ENCODE measurements at regions not wholly inside any gene's neighbourhood (a gene's known extent, or its start where the extent isn't known, plus 50 kb on each side); places are given as distances from the start of the nearest gene placed in this dataset.
"Not testable (repeated sequence)": the region's sequence is repeated elsewhere in the genome, so short reads cannot be mapped to it uniquely, and the experiment has no call there.

- DNase-seq (ENCODE audit: low spot score): no peak
- Histone ChIP-seq H3K27ac (ENCODE audit: poor library complexity, severe bottlenecking) (no peak overlapping the region), H3K4me3 (ENCODE audit: severe bottlenecking) (no peak overlapping the region), H3K9me3 (ENCODE audit: severe bottlenecking) (peaks cover 4% of the 10 kb centered on the region), H3K27me3 (ENCODE audit: insufficient read depth, poor library complexity, severe bottlenecking) (no peaks in the 10 kb centered on the region), H3K36me3 (ENCODE audit: low read depth) (no peaks in the 10 kb centered on the region), H3K4me1 (ENCODE audit: insufficient read depth, poor library complexity, severe bottlenecking) (no peaks in the 10 kb centered on the region)
- no peak for ATAC-seq (ENCODE audit: low read depth)
- no peak for TF ChIP-seq CTCF (IDR thresholded peaks at IDR 0.05; ENCODE audit: poor library complexity, severe bottlenecking)
These were observed 224.3 kb upstream of the SETMAR start for GRCh38 chr3:4078903-4079302.

GRCh38 chr3:4079339-4080195, 223.6 kb upstream of the SETMAR start:
- Histone ChIP-seq H3K4me1 (ENCODE audit: insufficient read depth, poor library complexity, severe bottlenecking) (no peaks in the 10 kb centered on the region), H3K4me3 (ENCODE audit: severe bottlenecking) (no peak overlapping the region), H3K27ac (ENCODE audit: poor library complexity, severe bottlenecking) (no peak overlapping the region), H3K9me3 (ENCODE audit: severe bottlenecking) (peaks cover 4% of the 10 kb centered on the region), H3K36me3 (ENCODE audit: low read depth) (no peaks in the 10 kb centered on the region), H3K27me3 (ENCODE audit: insufficient read depth, poor library complexity, severe bottlenecking) (no peaks in the 10 kb centered on the region)
- no peak for TF ChIP-seq CTCF (IDR thresholded peaks at IDR 0.05; ENCODE audit: poor library complexity, severe bottlenecking)
- ATAC-seq (ENCODE audit: low read depth) (no peak), DNase-seq (ENCODE audit: low spot score) (no peak)

- no peak for TF ChIP-seq CTCF (IDR thresholded peaks at IDR 0.05; ENCODE audit: poor library complexity, severe bottlenecking)
- DNase-seq (ENCODE audit: low spot score) (no peak), ATAC-seq (ENCODE audit: low read depth) (no peak)
- Histone ChIP-seq H3K27ac (ENCODE audit: poor library complexity, severe bottlenecking) (no peak overlapping the region), H3K27me3 (ENCODE audit: insufficient read depth, poor library complexity, severe bottlenecking) (no peaks in the 10 kb centered on the region), H3K4me1 (ENCODE audit: insufficient read depth, poor library complexity, severe bottlenecking) (no peaks in the 10 kb centered on the region), H3K36me3 (ENCODE audit: low read depth) (no peaks in the 10 kb centered on the region), H3K4me3 (ENCODE audit: severe bottlenecking) (no peak overlapping the region), H3K9me3 (ENCODE audit: severe bottlenecking) (peaks cover 4% of the 10 kb centered on the region)
These were observed 219.7 kb upstream of the SETMAR start for GRCh38 chr3:4083225-4084015.

- TF ChIP-seq CTCF (IDR thresholded peaks at IDR 0.05; ENCODE audit: poor library complexity, severe bottlenecking): no peak
- no peaks in the 10 kb centered on the region for H3K27me3 ChIP-seq (ENCODE audit: insufficient read depth, poor library complexity, severe bottlenecking)
- peaks cover 4% of the 10 kb centered on the region for H3K9me3 ChIP-seq (ENCODE audit: severe bottlenecking)
- no peak overlapping the region for H3K4me3 ChIP-seq (ENCODE audit: severe bottlenecking)
- H3K4me1 ChIP-seq (ENCODE audit: insufficient read depth, poor library complexity, severe bottlenecking): no peaks in the 10 kb centered on the region
- DNase-seq (ENCODE audit: low spot score) (no peak), ATAC-seq (ENCODE audit: low read depth) (no peak)
- no peaks in the 10 kb centered on the region for H3K36me3 ChIP-seq (ENCODE audit: low read depth)
- H3K27ac ChIP-seq (ENCODE audit: poor library complexity, severe bottlenecking): no peak overlapping the region
These were observed 218.9 kb upstream of the SETMAR start for GRCh38 chr3:4084271-4084670.

DNA sequence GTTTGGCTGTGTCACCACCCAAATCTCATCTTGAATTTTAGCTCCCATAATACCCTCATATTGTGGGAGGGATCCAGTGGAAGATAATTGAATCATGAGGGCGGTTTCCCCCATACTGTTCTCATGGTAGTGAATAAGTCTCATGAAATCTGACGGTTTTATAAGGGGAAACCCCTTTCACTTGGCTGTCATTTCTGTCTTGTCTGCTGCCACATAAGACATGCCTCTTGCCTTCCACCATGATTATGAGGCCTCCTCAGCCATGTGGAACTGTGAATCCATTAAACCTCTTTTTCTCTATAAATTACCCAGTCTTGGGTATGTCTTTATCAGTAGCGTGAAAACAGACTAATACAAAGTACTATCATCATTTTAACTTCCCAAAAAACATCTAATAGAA, 216.5 kb upstream of the SETMAR start:
- not testable (repeated sequence) for H3K36me3 ChIP-seq (ENCODE audit: low read depth); H3K27ac ChIP-seq (ENCODE audit: poor library complexity, severe bottlenecking); H3K4me1 ChIP-seq (ENCODE audit: insufficient read depth, poor library complexity, severe bottlenecking); H3K4me3 ChIP-seq (ENCODE audit: severe bottlenecking); ATAC-seq (ENCODE audit: low read depth); H3K9me3 ChIP-seq (ENCODE audit: severe bottlenecking); H3K27me3 ChIP-seq (ENCODE audit: insufficient read depth, poor library complexity, severe bottlenecking); DNase-seq (ENCODE audit: low spot score)

Measured in RWPE2 (cell line).